HepG2 (cell line): ENCODE measurements at regions not wholly inside any gene's neighbourhood (a gene's known extent, or its start where the extent isn't known, plus 50 kb on each side); places are given as distances from the start of the nearest gene placed in this dataset.

Source experiments
- ATAC-seq: fragments of 200-7000 bp; cut with Tn5 transposase; 3 replicates; pipeline ENCODE4 v1.9.1; 2020; ENCODE audit warnings: mild to moderate bottlenecking, moderate library complexity
- BruUV-seq: library from RNA; stranded (reverse); fragments of 400-500 nt; replicated peaks from 2 replicates; lab custom pipeline; 2021; lab: Mats Ljungman, UMichigan
- CTCF ChIA-PET: fragments of 300-600 bp; formaldehyde crosslinking; extraction: SDS; loops from one replicate; lab custom pipeline; 2021; ENCODE audit warnings: low total read pairs, inconsistent platforms, low intra/inter-chr PET ratio; lab: Yijun Ruan, JAX
- POLR2A ChIA-PET: fragments of 350-600 bp; sonication (Branson Sonifier 250); formaldehyde crosslinking; loops from one replicate; lab custom pipeline; 2020; ENCODE audit warnings: antibody characterized with exemption, inconsistent platforms; lab: Yijun Ruan, JAX
- DNase-seq: peaks from one replicate; pipeline ENCODE4 v3.0.0-alpha.2; 2015; ENCODE audit warnings: low spot score
- FAIRE-seq: peaks from 3 replicates; lab custom pipeline; 2011; peaks lifted over from hg19 to GRCh38; lab: Jason Lieb, UNC
- H2AFZ ChIP-seq: one replicate; pipeline ENCODE4 v1.6.1; 2011; ENCODE audit warnings: low read length, inconsistent platforms
- H3K27ac ChIP-seq: fragments of 300-600 bp; 3 replicates; pipeline ENCODE4 v1.8.0; 2011; ENCODE audit warnings: mixed run types, mild to moderate bottlenecking, mixed read lengths, low read length, inconsistent platforms; ENCODE audit not compliant: insufficient read depth; ENCODE audit errors: extremely low read length
- H3K27me3 ChIP-seq, 2 experiments: fragments of 200-600 bp in 1 of 2; 2 replicates in 1 of 2; 3 replicates in 1 of 2; pipeline versions ENCODE4 v1.6.0 to v1.8.0; 2011; ENCODE audit warnings: low read length in 2 of 2, mild to moderate bottlenecking in 2 of 2, moderate library complexity in 2 of 2, inconsistent platforms in 1 of 2; ENCODE audit not compliant: insufficient read depth in 2 of 2, control insufficient read depth in 1 of 2
- H3K36me3 ChIP-seq, 2 experiments: fragments of 200-600 bp in 1 of 2; replicated peaks in 1 of 2; 2 replicates in 1 of 2; 3 replicates in 1 of 2; pipeline versions ENCODE4 v1.5.1 to v1.8.0; 2011; ENCODE audit warnings: low read length in 2 of 2, inconsistent platforms in 1 of 2; ENCODE audit not compliant: insufficient read depth in 2 of 2, control insufficient read depth in 1 of 2
- H3K4me1 ChIP-seq: 2 replicates; pipeline ENCODE4 v1.5.1; 2012; ENCODE audit warnings: low read length, inconsistent platforms; ENCODE audit not compliant: insufficient read depth
- H3K4me2 ChIP-seq: 2 replicates; pipeline ENCODE4 v1.6.0; 2011; ENCODE audit warnings: low read depth, low read length, inconsistent platforms
- H3K4me3 ChIP-seq, 3 experiments: fragments of 200-600 bp in 1 of 3; sonication (generic), shearing (Covaris generic) in 1 of 3; replicated peaks in 1 of 3; 2 replicates each; pipeline ENCODE4 v1.5.1; 2011 to 2016; ENCODE audit warnings: low read length in 3 of 3, inconsistent platforms in 2 of 3, low read depth in 2 of 3, mild to moderate bottlenecking in 2 of 3, control low read depth in 1 of 3, mixed read lengths in 1 of 3; ENCODE audit not compliant: insufficient read depth in 1 of 3
- H3K79me2 ChIP-seq: one replicate; pipeline ENCODE4 v1.6.1; 2011; ENCODE audit warnings: low read length, inconsistent platforms; ENCODE audit not compliant: insufficient read depth
- H3K9ac ChIP-seq: 2 replicates; pipeline ENCODE4 v1.6.0; 2011; ENCODE audit warnings: mild to moderate bottlenecking, low read depth, low read length, inconsistent platforms; ENCODE audit not compliant: insufficient read depth
- H3K9me3 ChIP-seq: 2 replicates; pipeline ENCODE4 v1.5.1; 2012; ENCODE audit warnings: mild to moderate bottlenecking, low read length
- H4K20me1 ChIP-seq: 2 replicates; pipeline ENCODE4 v1.6.0; 2011; ENCODE audit warnings: inconsistent platforms, mild to moderate bottlenecking, low read length, moderate library complexity; ENCODE audit not compliant: insufficient read depth
- ATF4 ChIP-seq, 2 experiments: fragments of 450-650 bp in 1 of 2; sonication (generic) in 1 of 2; formaldehyde crosslinking; IDR thresholded peaks; 2 replicates each; pipeline versions ENCODE4 v1.5.0 to v1.8.0; 2020 to 2022; ENCODE audit warnings: mild to moderate bottlenecking in 1 of 2, missing genetic modification reagents in 1 of 2
- CEBPG ChIP-seq: IDR thresholded peaks from 2 replicates; pipeline ENCODE4 v1.6.1; 2016
- EHMT2 ChIP-seq: fragments of 200-600 bp; sonication (generic); IDR thresholded peaks from 2 replicates; pipeline ENCODE4 v1.7.0; 2017; ENCODE audit warnings: antibody characterized with exemption, low read depth, low read length, borderline replicate concordance
- FOXC1 ChIP-seq: sonication (generic); formaldehyde crosslinking; IDR thresholded peaks from 2 replicates; pipeline ENCODE4 v1.8.0; 2022; ENCODE audit warnings: mild to moderate bottlenecking, missing genetic modification reagents, borderline replicate concordance
- HMG20A ChIP-seq: IDR thresholded peaks from 2 replicates; pipeline ENCODE4 v1.6.1; 2016; ENCODE audit warnings: borderline replicate concordance
- KAT8 ChIP-seq: IDR thresholded peaks from 2 replicates; pipeline ENCODE4 v1.6.1; 2016; ENCODE audit warnings: missing genetic modification reagents, missing compliant biosample characterization
- MTA3 ChIP-seq: sonication (generic); formaldehyde crosslinking; IDR thresholded peaks from 2 replicates; pipeline ENCODE4 v1.4.0; 2020; ENCODE audit warnings: missing genetic modification reagents
- NKX3-1 ChIP-seq: sonication (generic); formaldehyde crosslinking; IDR thresholded peaks from 2 replicates; pipeline ENCODE4 v1.5.0; 2020; ENCODE audit warnings: missing genetic modification reagents
- PCBP1 ChIP-seq: fragments of 200-400 bp; formaldehyde crosslinking; IDR thresholded peaks from 2 replicates; pipeline ENCODE4 v1.6.1; 2017; ENCODE audit warnings: mild to moderate bottlenecking, low read depth, low read length, borderline replicate concordance
- PLRG1 ChIP-seq: fragments of 450-650 bp; conservative IDR thresholded peaks from 2 replicates; pipeline ENCODE4 v1.6.1; 2016
- TAF1 ChIP-seq: sonication (generic); formaldehyde crosslinking; IDR thresholded peaks from 2 replicates; pipeline ENCODE4 v1.4.0; 2020; ENCODE audit warnings: missing genetic modification reagents
- ZNF670 ChIP-seq: sonication (generic); formaldehyde crosslinking; IDR thresholded peaks from 2 replicates; pipeline ENCODE4 v1.8.0; 2022; ENCODE audit warnings: mild to moderate bottlenecking, missing genetic modification reagents, borderline replicate concordance
- ZNF713 ChIP-seq: sonication (generic); formaldehyde crosslinking; IDR thresholded peaks from 2 replicates; pipeline ENCODE4 v1.4.0; 2020; ENCODE audit warnings: mild to moderate bottlenecking, missing genetic modification reagents
- WGBS: methylation state at CpG from one replicate; pipeline ENCODE4 v1.1.6; 2017; ENCODE audit warnings: low lambda C conversion rate; 5-methylcytosine and 5-hydroxymethylcytosine counted together
- in situ Hi-C: cut with HindIII; loops from 2 replicates; pipeline ENCODE4 v1.10.0; 2017; ENCODE audit warnings: low pct_unique_long_range_greater_than_20kb; ENCODE audit not compliant: extremely low pct_ligation_motif_present
- intact Hi-C: fragments of 100-400 bp; cut with micrococcal nuclease; formaldehyde crosslinking; loops from one replicate; pipeline ENCODE4 v1.10.0; 2022; ENCODE audit not compliant: unreplicated experiment
- TF ChIP-seq, protein P1 (sequence below): sonication (generic); formaldehyde crosslinking; IDR thresholded peaks from 2 replicates; pipeline ENCODE4 v1.8.1; 2022; ENCODE audit warnings: mild to moderate bottlenecking, missing genetic modification reagents
- TF ChIP-seq, protein P2 (sequence below): sonication (generic); formaldehyde crosslinking; IDR thresholded peaks from 2 replicates; pipeline ENCODE4 v1.5.1; 2020; ENCODE audit warnings: mild to moderate bottlenecking, missing genetic modification reagents

- no peak for DNase-seq
- ChIA-PET CTCF (no interaction called here), POLR2A (no interaction called here)
- no peak overlapping the region for H3K4me3 ChIP-seq
- H4K20me1 ChIP-seq, result no peaks in the 10 kb centered on the region
- intact Hi-C loops, result loop anchor here (10.0 kb wide), 2 partner anchors 192 to 302 kb away; partner anchors contain the start of gene KLF12
- H3K36me3 ChIP-seq, result no peaks in the 10 kb centered on the region
- TF ChIP-seq TAF1 (no peak), ZNF670 (CRISPR knock-in tag) (no peak), ATF4 (CRISPR knock-in tag; IDR thresholded peaks at IDR 0.05) (no peak), EHMT2 (no peak), FOXC1 (CRISPR knock-in tag) (no peak), NKX3-1 (CRISPR knock-in tag) (no peak)
- no peak for FAIRE-seq
- no peaks in the 10 kb centered on the region for H3K4me1 ChIP-seq
- BruUV-seq, result no TSS peak
- no peaks in the 10 kb centered on the region for H3K79me2 ChIP-seq
- in situ Hi-C loops, result loop anchor here (10.0 to 25.0 kb wide), 2 partner anchors 452 to 1379 kb away; no protein-coding TSS in a partner anchor
- no peaks in the 10 kb centered on the region for H3K9me3 ChIP-seq
- ATAC-seq, result no peak
- no peak overlapping the region for H3K4me2 ChIP-seq
- WGBS, result 64% methylated on average over 3 of the region's 3 CpGs
- H3K9ac ChIP-seq, result no peak overlapping the region
- H2AFZ ChIP-seq, result no peak overlapping the region
- no peak overlapping the region for H3K27ac ChIP-seq
- no peaks in the 10 kb centered on the region for H3K27me3 ChIP-seq
Measured at GRCh38 chr13:73832825-73833224, 301.4 kb downstream of the KLF12 start.

DNA sequence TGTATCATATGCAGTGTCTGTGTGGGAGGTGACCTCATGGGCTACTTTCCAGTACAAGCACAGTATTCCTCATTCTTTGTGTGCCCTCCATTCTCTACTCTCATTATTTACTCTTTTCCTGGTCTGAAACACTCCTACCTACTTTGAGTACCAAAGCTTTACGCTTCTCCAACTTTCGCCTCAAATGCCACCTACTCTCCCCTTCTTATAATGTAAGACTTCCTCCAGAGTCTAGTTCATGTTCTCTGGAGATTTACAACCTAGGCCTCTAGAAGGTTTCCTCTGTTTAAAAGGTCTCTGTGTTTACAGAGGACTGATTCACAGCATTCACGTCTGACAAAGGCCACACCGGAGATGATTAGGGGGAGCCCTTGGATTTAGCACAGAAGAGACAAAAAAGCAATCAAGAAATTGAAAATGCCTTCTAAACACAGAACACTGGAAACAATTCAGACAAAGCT, 302.0 kb downstream of the KLF12 start:
- Histone ChIP-seq H3K4me2 (no peak overlapping the region), H3K4me1 (no peaks in the 10 kb centered on the region), H3K27me3 (no peaks in the 10 kb centered on the region), H3K4me3 (no peak overlapping the region), H3K27ac (no peak overlapping the region), H3K9ac (no peak overlapping the region), H3K9me3 (no peaks in the 10 kb centered on the region), H3K79me2 (no peaks in the 10 kb centered on the region), H4K20me1 (no peaks in the 10 kb centered on the region), H3K36me3 (no peaks in the 10 kb centered on the region), H2AFZ (no peak overlapping the region)
- intact Hi-C loops, result loop anchor here (10.0 kb wide), 2 partner anchors 193 to 303 kb away; partner anchors contain the start of gene KLF12
- ATAC-seq (no peak), DNase-seq (no peak), FAIRE-seq (no peak)
- POLR2A ChIA-PET, result no interaction called here
- in situ Hi-C loops, result loop anchor here (10.0 to 25.0 kb wide), 2 partner anchors 453 to 1380 kb away; no protein-coding TSS in a partner anchor
- CTCF ChIA-PET, result no interaction called here
- BruUV-seq, result no TSS peak
- WGBS, result 63% methylated on average over 4 of the region's 4 CpGs
- no peak for TF ChIP-seq HMG20A (CRISPR knock-in tag)
- no peak for TF ChIP-seq CEBPG
- no peak for TF ChIP-seq MTA3
- TF ChIP-seq EHMT2, result no peak
- no peak for TF ChIP-seq PLRG1
- TF ChIP-seq PCBP1, result no peak
- TF ChIP-seq KAT8 (CRISPR knock-in tag), result no peak
- no peak for TF ChIP-seq ZNF713 (CRISPR knock-in tag)
- TF ChIP-seq, protein P1, sequence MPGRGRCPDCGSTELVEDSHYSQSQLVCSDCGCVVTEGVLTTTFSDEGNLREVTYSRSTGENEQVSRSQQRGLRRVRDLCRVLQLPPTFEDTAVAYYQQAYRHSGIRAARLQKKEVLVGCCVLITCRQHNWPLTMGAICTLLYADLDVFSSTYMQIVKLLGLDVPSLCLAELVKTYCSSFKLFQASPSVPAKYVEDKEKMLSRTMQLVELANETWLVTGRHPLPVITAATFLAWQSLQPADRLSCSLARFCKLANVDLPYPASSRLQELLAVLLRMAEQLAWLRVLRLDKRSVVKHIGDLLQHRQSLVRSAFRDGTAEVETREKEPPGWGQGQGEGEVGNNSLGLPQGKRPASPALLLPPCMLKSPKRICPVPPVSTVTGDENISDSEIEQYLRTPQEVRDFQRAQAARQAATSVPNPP (CRISPR knock-in tag), result no peak
- TF ChIP-seq, protein P2, sequence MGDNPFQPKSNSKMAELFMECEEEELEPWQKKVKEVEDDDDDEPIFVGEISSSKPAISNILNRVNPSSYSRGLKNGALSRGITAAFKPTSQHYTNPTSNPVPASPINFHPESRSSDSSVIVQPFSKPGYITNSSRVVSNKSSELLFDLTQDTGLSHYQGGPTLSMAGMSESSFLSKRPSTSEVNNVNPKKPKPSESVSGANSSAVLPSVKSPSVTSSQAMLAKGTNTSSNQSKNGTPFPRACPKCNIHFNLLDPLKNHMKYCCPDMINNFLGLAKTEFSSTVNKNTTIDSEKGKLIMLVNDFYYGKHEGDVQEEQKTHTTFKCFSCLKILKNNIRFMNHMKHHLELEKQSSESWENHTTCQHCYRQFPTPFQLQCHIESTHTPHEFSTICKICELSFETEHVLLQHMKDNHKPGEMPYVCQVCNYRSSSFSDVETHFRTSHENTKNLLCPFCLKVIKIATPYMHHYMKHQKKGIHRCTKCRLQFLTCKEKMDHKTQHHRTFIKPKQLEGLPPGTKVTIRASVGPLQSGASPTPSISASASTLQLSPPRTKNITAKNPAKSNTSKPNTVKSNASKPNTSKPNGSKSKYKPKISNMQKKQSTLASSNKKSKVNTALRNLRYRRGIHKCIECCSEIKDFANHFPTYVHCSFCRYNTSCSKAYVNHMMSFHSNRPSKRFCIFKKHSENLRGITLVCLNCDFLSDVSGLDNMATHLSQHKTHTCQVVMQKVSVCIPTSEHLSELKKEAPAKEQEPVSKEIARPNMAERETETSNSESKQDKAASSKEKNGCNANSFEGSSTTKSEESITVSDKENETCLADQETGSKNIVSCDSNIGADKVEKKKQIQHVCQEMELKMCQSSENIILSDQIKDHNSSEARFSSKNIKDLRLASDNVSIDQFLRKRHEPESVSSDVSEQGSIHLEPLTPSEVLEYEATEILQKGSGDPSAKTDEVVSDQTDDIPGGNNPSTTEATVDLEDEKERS, result no peak
